GM18867 (cell line): ENCODE measurements at regions not wholly inside any gene's neighbourhood (a gene's known extent, or its start where the extent isn't known, plus 50 kb on each side); places are given as distances from the start of the nearest gene placed in this dataset.
A peak's percentile ranks its signal among the peaks of the same experiment; 100 is the strongest.
"Not testable (repeated sequence)": the region's sequence is repeated elsewhere in the genome, so short reads cannot be mapped to it uniquely, and the experiment has no call there.

Source experiments
- ATAC-seq: cut with Tn5 transposase; IDR thresholded peaks from one replicate; pipeline ENCODE4 v1.9.1; 2021; ENCODE audit warnings: mild to moderate bottlenecking, moderate library complexity; ENCODE audit not compliant: unreplicated experiment

- no peak for ATAC-seq
Measured at GRCh38 chr2:182631299-182631698, 84.8 kb upstream of the DNAJC10 start.

GRCh38 chr2:182634386-182634785 is 81.7 kb upstream of the DNAJC10 start:
- no peak for ATAC-seq

- no peak for ATAC-seq
Measured at GRCh38 chr2:182636699-182637098, 79.4 kb upstream of the DNAJC10 start.

GRCh38 chr2:182638667-182639066 is 77.4 kb upstream of the DNAJC10 start:
- ATAC-seq, result no peak

GRCh38 chr2:182639971-182640370 is 76.1 kb upstream of the DNAJC10 start:
- no peak for ATAC-seq

GRCh38 chr2:182642328-182642727 is 73.7 kb upstream of the DNAJC10 start:
- ATAC-seq, result peak; percentile 100

GRCh38 chr2:182646763-182647498 is 69.1 kb upstream of the DNAJC10 start:
- ATAC-seq, result no peak

- ATAC-seq, result no peak
Measured at GRCh38 chr2:182647499-182647787, 68.6 kb upstream of the DNAJC10 start.

GRCh38 chr2:182649316-182649715 is 66.7 kb upstream of the DNAJC10 start:
- peak; percentile 66 for ATAC-seq

- no peak for ATAC-seq
Measured at GRCh38 chr2:182650704-182651103, 65.4 kb upstream of the DNAJC10 start.

GRCh38 chr2:182652326-182652725 is 63.7 kb upstream of the DNAJC10 start:
- no peak for ATAC-seq

GRCh38 chr2:182655750-182656149 is 60.3 kb upstream of the DNAJC10 start:
- no peak for ATAC-seq

- no peak for ATAC-seq
Measured at GRCh38 chr2:182664212-182664611, 51.8 kb upstream of the DNAJC10 start.

GRCh38 chr2:182665500-182665899 is 50.6 kb upstream of the DNAJC10 start:
- not testable (repeated sequence) for ATAC-seq
